ENCODE measurements at regions not wholly inside any gene's neighbourhood (a gene's known extent, or its start where the extent isn't known, plus 50 kb on each side); places are given as distances from the start of the nearest gene placed in this dataset.

- TF ChIP-seq POLR2A (IDR thresholded peaks at IDR 0.05) (no peak), CTCF (IDR thresholded peaks at IDR 0.05) (no peak)
These were observed 771.4 kb upstream of the MMS22L start for GRCh38 chr6:98054453-98054852.
